ENCODE measurements at regions not wholly inside any gene's neighbourhood (a gene's known extent, or its start where the extent isn't known, plus 50 kb on each side); places are given as distances from the start of the nearest gene placed in this dataset.

DNA sequence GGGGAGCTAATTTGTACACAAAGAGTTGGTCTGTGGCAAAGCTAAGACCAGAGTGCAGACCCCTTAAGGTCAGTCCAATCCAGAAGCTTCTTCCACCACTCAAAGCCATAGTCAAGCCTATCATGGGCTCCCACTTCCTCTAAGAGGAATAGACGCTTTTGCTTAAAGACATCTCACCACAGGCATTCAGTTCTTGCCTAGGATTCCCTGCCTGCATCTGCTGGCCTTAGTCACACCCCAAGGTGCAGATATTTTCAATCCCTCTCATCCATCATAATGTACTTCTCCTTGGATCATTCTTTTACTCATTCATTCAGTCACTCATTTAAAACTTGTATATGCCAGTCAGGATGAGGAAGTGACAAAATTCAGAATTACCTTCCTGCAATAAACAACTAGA is 179.6 kb upstream of the STT3B start:
- TF ChIP-seq EZH2 (IDR thresholded peaks at IDR 0.05; ENCODE audit: insufficient read depth, poor library complexity, severe bottlenecking) (no peak), EZH2phosphoT487 (IDR thresholded peaks at IDR 0.05; ENCODE audit: insufficient read depth, low read depth) (no peak)

Measured in GM23248 (cell line).